ENCODE measurements at regions not wholly inside any gene's neighbourhood (a gene's known extent, or its start where the extent isn't known, plus 50 kb on each side); places are given as distances from the start of the nearest gene placed in this dataset.
"Not testable (repeated sequence)": the region's sequence is repeated elsewhere in the genome, so short reads cannot be mapped to it uniquely, and the experiment has no call there.

GRCh38 chr15:84119351-84119750 lies 116.2 kb upstream of the GOLGA6L4 start:
- not testable (repeated sequence) for H3K27ac ChIP-seq (ENCODE audit: low read depth, low read length); H3K4me1 ChIP-seq (ENCODE audit: control insufficient read depth in 5 of 5, insufficient read depth in 5 of 5, low read length in 5 of 5); H3K36me3 ChIP-seq (ENCODE audit: control insufficient read depth in 5 of 5, insufficient read depth in 5 of 5, low read length in 5 of 5); H3K9me3 ChIP-seq (ENCODE audit: control insufficient read depth in 5 of 5, low read length in 5 of 5); H3K9ac ChIP-seq (ENCODE audit: low read length in 5 of 5); H3K27me3 ChIP-seq (ENCODE audit: control insufficient read depth in 5 of 5, insufficient read depth in 4 of 5, low read length in 5 of 5); H3K4me3 ChIP-seq (ENCODE audit: low read depth in 1 of 5, low read length in 5 of 5)

- H3K4me3 ChIP-seq (ENCODE audit: low read depth in 1 of 5, low read length in 5 of 5); H3K27ac ChIP-seq (ENCODE audit: low read depth, low read length): not testable (repeated sequence)
Measured at GRCh38 chr15:84120903-84121302, 114.7 kb upstream of the GOLGA6L4 start.

GRCh38 chr15:84128706-84129105 lies 106.9 kb upstream of the GOLGA6L4 start:
- not testable (repeated sequence) for H3K4me3 ChIP-seq (ENCODE audit: low read depth in 1 of 5, low read length in 5 of 5); H3K4me1 ChIP-seq (ENCODE audit: control insufficient read depth in 5 of 5, insufficient read depth in 5 of 5, low read length in 5 of 5); H3K9ac ChIP-seq (ENCODE audit: low read length in 5 of 5); H3K27ac ChIP-seq (ENCODE audit: low read depth, low read length); H3K36me3 ChIP-seq (ENCODE audit: control insufficient read depth in 5 of 5, insufficient read depth in 5 of 5, low read length in 5 of 5); H3K27me3 ChIP-seq (ENCODE audit: control insufficient read depth in 5 of 5, insufficient read depth in 4 of 5, low read length in 5 of 5); H3K9me3 ChIP-seq (ENCODE audit: control insufficient read depth in 5 of 5, low read length in 5 of 5)

More at GRCh38 chr15:84120903-84121302, 114.7 kb upstream of the GOLGA6L4 start:
- H3K4me1 ChIP-seq (ENCODE audit: control insufficient read depth in 5 of 5, insufficient read depth in 5 of 5, low read length in 5 of 5); H3K36me3 ChIP-seq (ENCODE audit: control insufficient read depth in 5 of 5, insufficient read depth in 5 of 5, low read length in 5 of 5); H3K9ac ChIP-seq (ENCODE audit: low read length in 5 of 5); H3K27me3 ChIP-seq (ENCODE audit: control insufficient read depth in 5 of 5, insufficient read depth in 4 of 5, low read length in 5 of 5); H3K9me3 ChIP-seq (ENCODE audit: control insufficient read depth in 5 of 5, low read length in 5 of 5): not testable (repeated sequence)

- not testable (repeated sequence) for H3K4me3 ChIP-seq (ENCODE audit: low read depth in 1 of 5, low read length in 5 of 5); H3K9ac ChIP-seq (ENCODE audit: low read length in 5 of 5); H3K27me3 ChIP-seq (ENCODE audit: control insufficient read depth in 5 of 5, insufficient read depth in 4 of 5, low read length in 5 of 5); H3K36me3 ChIP-seq (ENCODE audit: control insufficient read depth in 5 of 5, insufficient read depth in 5 of 5, low read length in 5 of 5); H3K9me3 ChIP-seq (ENCODE audit: control insufficient read depth in 5 of 5, low read length in 5 of 5); H3K4me1 ChIP-seq (ENCODE audit: control insufficient read depth in 5 of 5, insufficient read depth in 5 of 5, low read length in 5 of 5); H3K27ac ChIP-seq (ENCODE audit: low read depth, low read length)
Measured at GRCh38 chr15:84130098-84130831, 105.3 kb upstream of the GOLGA6L4 start.

- not testable (repeated sequence) for H3K27ac ChIP-seq (ENCODE audit: low read depth, low read length); H3K4me1 ChIP-seq (ENCODE audit: control insufficient read depth in 5 of 5, insufficient read depth in 5 of 5, low read length in 5 of 5); H3K36me3 ChIP-seq (ENCODE audit: control insufficient read depth in 5 of 5, insufficient read depth in 5 of 5, low read length in 5 of 5); H3K9ac ChIP-seq (ENCODE audit: low read length in 5 of 5); H3K4me3 ChIP-seq (ENCODE audit: low read depth in 1 of 5, low read length in 5 of 5); H3K9me3 ChIP-seq (ENCODE audit: control insufficient read depth in 5 of 5, low read length in 5 of 5); H3K27me3 ChIP-seq (ENCODE audit: control insufficient read depth in 5 of 5, insufficient read depth in 4 of 5, low read length in 5 of 5)
Measured at GRCh38 chr15:84135931-84136456, 99.6 kb upstream of the GOLGA6L4 start.

- no peak overlapping the region for H3K9ac ChIP-seq (ENCODE audit: low read length in 5 of 5)
- H3K27ac ChIP-seq (ENCODE audit: low read depth, low read length), result no peak overlapping the region
- H3K4me3 ChIP-seq (ENCODE audit: low read depth in 1 of 5, low read length in 5 of 5), result peak overlapping the region in 1 of 5 donors; percentile 48
- H3K4me1 ChIP-seq (ENCODE audit: control insufficient read depth in 5 of 5, insufficient read depth in 5 of 5, low read length in 5 of 5), result peaks cover 0 to 3% (median 2%) of the 10 kb centered on the region in 5 donors
- H3K9me3 ChIP-seq (ENCODE audit: control insufficient read depth in 5 of 5, low read length in 5 of 5), result no peaks in the 10 kb centered on the region
- no peaks in the 10 kb centered on the region for H3K27me3 ChIP-seq (ENCODE audit: control insufficient read depth in 5 of 5, insufficient read depth in 4 of 5, low read length in 5 of 5)
- no peaks in the 10 kb centered on the region for H3K36me3 ChIP-seq (ENCODE audit: control insufficient read depth in 5 of 5, insufficient read depth in 5 of 5, low read length in 5 of 5)
Measured at GRCh38 chr15:84142888-84143337, 92.7 kb upstream of the GOLGA6L4 start.

GRCh38 chr15:84143753-84144314 lies 91.7 kb upstream of the GOLGA6L4 start:
- H3K9me3 ChIP-seq (ENCODE audit: control insufficient read depth in 5 of 5, low read length in 5 of 5), result no peaks in the 10 kb centered on the region

GRCh38 chr15:84144946-84145345 lies 90.6 kb upstream of the GOLGA6L4 start:
- H3K4me3 ChIP-seq (ENCODE audit: low read depth in 1 of 5, low read length in 5 of 5); H3K27ac ChIP-seq (ENCODE audit: low read depth, low read length); H3K27me3 ChIP-seq (ENCODE audit: control insufficient read depth in 5 of 5, insufficient read depth in 4 of 5, low read length in 5 of 5); H3K36me3 ChIP-seq (ENCODE audit: control insufficient read depth in 5 of 5, insufficient read depth in 5 of 5, low read length in 5 of 5); H3K9ac ChIP-seq (ENCODE audit: low read length in 5 of 5); H3K9me3 ChIP-seq (ENCODE audit: control insufficient read depth in 5 of 5, low read length in 5 of 5); H3K4me1 ChIP-seq (ENCODE audit: control insufficient read depth in 5 of 5, insufficient read depth in 5 of 5, low read length in 5 of 5): not testable (repeated sequence)

More at GRCh38 chr15:84143753-84144314, 91.7 kb upstream of the GOLGA6L4 start:
- H3K4me1 ChIP-seq (ENCODE audit: control insufficient read depth in 5 of 5, insufficient read depth in 5 of 5, low read length in 5 of 5), result peaks cover 0 to 3% (median 2%) of the 10 kb centered on the region in 5 donors
- H3K27ac ChIP-seq (ENCODE audit: low read depth, low read length), result no peak overlapping the region
- H3K36me3 ChIP-seq (ENCODE audit: control insufficient read depth in 5 of 5, insufficient read depth in 5 of 5, low read length in 5 of 5), result no peaks in the 10 kb centered on the region
- no peak overlapping the region for H3K9ac ChIP-seq (ENCODE audit: low read length in 5 of 5)
- H3K4me3 ChIP-seq (ENCODE audit: low read depth in 1 of 5, low read length in 5 of 5), result no peak overlapping the region
- H3K27me3 ChIP-seq (ENCODE audit: control insufficient read depth in 5 of 5, insufficient read depth in 4 of 5, low read length in 5 of 5), result no peaks in the 10 kb centered on the region

GRCh38 chr15:84146299-84146698 lies 89.3 kb upstream of the GOLGA6L4 start:
- H3K27ac ChIP-seq (ENCODE audit: low read depth, low read length); H3K36me3 ChIP-seq (ENCODE audit: control insufficient read depth in 5 of 5, insufficient read depth in 5 of 5, low read length in 5 of 5); H3K9ac ChIP-seq (ENCODE audit: low read length in 5 of 5); H3K4me1 ChIP-seq (ENCODE audit: control insufficient read depth in 5 of 5, insufficient read depth in 5 of 5, low read length in 5 of 5); H3K27me3 ChIP-seq (ENCODE audit: control insufficient read depth in 5 of 5, insufficient read depth in 4 of 5, low read length in 5 of 5); H3K4me3 ChIP-seq (ENCODE audit: low read depth in 1 of 5, low read length in 5 of 5); H3K9me3 ChIP-seq (ENCODE audit: control insufficient read depth in 5 of 5, low read length in 5 of 5): not testable (repeated sequence)

GRCh38 chr15:84147307-84147706 lies 88.3 kb upstream of the GOLGA6L4 start:
- H3K36me3 ChIP-seq (ENCODE audit: control insufficient read depth in 5 of 5, insufficient read depth in 5 of 5, low read length in 5 of 5); H3K4me3 ChIP-seq (ENCODE audit: low read depth in 1 of 5, low read length in 5 of 5); H3K4me1 ChIP-seq (ENCODE audit: control insufficient read depth in 5 of 5, insufficient read depth in 5 of 5, low read length in 5 of 5); H3K27me3 ChIP-seq (ENCODE audit: control insufficient read depth in 5 of 5, insufficient read depth in 4 of 5, low read length in 5 of 5); H3K9me3 ChIP-seq (ENCODE audit: control insufficient read depth in 5 of 5, low read length in 5 of 5); H3K9ac ChIP-seq (ENCODE audit: low read length in 5 of 5); H3K27ac ChIP-seq (ENCODE audit: low read depth, low read length): not testable (repeated sequence)
